ENCODE measurements at regions not wholly inside any gene's neighbourhood (a gene's known extent, or its start where the extent isn't known, plus 50 kb on each side); places are given as distances from the start of the nearest gene placed in this dataset.

GRCh38 chr2:22902180-22902550, 482.8 kb upstream of the KLHL29 start:
- TF ChIP-seq EZH2phosphoT487 (IDR thresholded peaks at IDR 0.05) (no peak), EZH2 (IDR thresholded peaks at IDR 0.05) (no peak), CTCF (IDR thresholded peaks at IDR 0.05) (no peak)
- no peaks in the 10 kb centered on the region for H3K36me3 Mint-ChIP-seq
- H3K27me3 ChIP-seq, result no peaks in the 10 kb centered on the region
- H3K4me1 ChIP-seq, result no peaks in the 10 kb centered on the region
- H3K27ac ChIP-seq, result no peak overlapping the region
- H3K79me2 ChIP-seq (ENCODE audit: low read depth), result no peaks in the 10 kb centered on the region
- no peak overlapping the region for H3K27ac Mint-ChIP-seq
- H4K20me1 ChIP-seq (ENCODE audit: low read depth), result no peaks in the 10 kb centered on the region
- H3F3A ChIP-seq (ENCODE audit: low read depth), result no peaks in the 10 kb centered on the region
- no peak overlapping the region for H3K4me2 ChIP-seq
- H3K36me3 ChIP-seq, result no peaks in the 10 kb centered on the region
- H3K9ac ChIP-seq, result no peak overlapping the region
- no peak overlapping the region for H3K4me3 ChIP-seq
- H3K4me3 Mint-ChIP-seq, result no peak overlapping the region
- H3K9me3 ChIP-seq (ENCODE audit: low read depth), result no peaks in the 10 kb centered on the region
- no peak for DNase-seq (ENCODE audit: low spot score)
- no peak overlapping the region for H2AFZ ChIP-seq (replicated peaks)
- H3K4me1 Mint-ChIP-seq, result peaks cover 5% of the 10 kb centered on the region
- no peaks in the 10 kb centered on the region for H3K9me3 Mint-ChIP-seq
- peaks cover 2% of the 10 kb centered on the region for H3K27me3 Mint-ChIP-seq (ENCODE audit: insufficient read depth, low read depth)

- peaks cover 2% of the 10 kb centered on the region for H3K27me3 Mint-ChIP-seq (ENCODE audit: insufficient read depth, low read depth)
- no peak overlapping the region for H3K4me2 ChIP-seq
- H3F3A ChIP-seq (ENCODE audit: low read depth), result no peaks in the 10 kb centered on the region
- no peak overlapping the region for H3K4me3 ChIP-seq
- no peaks in the 10 kb centered on the region for H3K9me3 Mint-ChIP-seq
- no peaks in the 10 kb centered on the region for H3K4me1 ChIP-seq
- H3K36me3 ChIP-seq, result no peaks in the 10 kb centered on the region
- H3K27me3 ChIP-seq, result no peaks in the 10 kb centered on the region
- no peak for DNase-seq (ENCODE audit: low spot score)
- H3K9ac ChIP-seq, result no peak overlapping the region
- no peak overlapping the region for H3K27ac ChIP-seq
- no peaks in the 10 kb centered on the region for H3K36me3 Mint-ChIP-seq
- H3K4me3 Mint-ChIP-seq, result no peak overlapping the region
- H3K79me2 ChIP-seq (ENCODE audit: low read depth), result no peaks in the 10 kb centered on the region
- no peaks in the 10 kb centered on the region for H4K20me1 ChIP-seq (ENCODE audit: low read depth)
- TF ChIP-seq EZH2 (IDR thresholded peaks at IDR 0.05), result no peak
- TF ChIP-seq EZH2phosphoT487 (IDR thresholded peaks at IDR 0.05), result no peak
- no peak for TF ChIP-seq CTCF (IDR thresholded peaks at IDR 0.05)
- no peak overlapping the region for H3K27ac Mint-ChIP-seq
- no peaks in the 10 kb centered on the region for H3K9me3 ChIP-seq (ENCODE audit: low read depth)
- peaks cover 5% of the 10 kb centered on the region for H3K4me1 Mint-ChIP-seq
- no peak overlapping the region for H2AFZ ChIP-seq (replicated peaks)
These were observed 482.3 kb upstream of the KLHL29 start for GRCh38 chr2:22902662-22903165.

- Mint-ChIP-seq H3K27me3 (ENCODE audit: insufficient read depth, low read depth) (peaks cover 2% of the 10 kb centered on the region), H3K27ac (no peak overlapping the region), H3K4me1 (peaks cover 5% of the 10 kb centered on the region), H3K4me3 (no peak overlapping the region), H3K9me3 (no peaks in the 10 kb centered on the region), H3K36me3 (no peaks in the 10 kb centered on the region)
- no peak overlapping the region for H3K9ac ChIP-seq
- H3K79me2 ChIP-seq (ENCODE audit: low read depth), result no peaks in the 10 kb centered on the region
- no peaks in the 10 kb centered on the region for H3K4me1 ChIP-seq
- H3K4me3 ChIP-seq, result no peak overlapping the region
- no peaks in the 10 kb centered on the region for H3K9me3 ChIP-seq (ENCODE audit: low read depth)
- H3K4me2 ChIP-seq, result no peak overlapping the region
- no peaks in the 10 kb centered on the region for H3F3A ChIP-seq (ENCODE audit: low read depth)
- no peak overlapping the region for H2AFZ ChIP-seq (replicated peaks)
- H3K36me3 ChIP-seq, result no peaks in the 10 kb centered on the region
- no peaks in the 10 kb centered on the region for H3K27me3 ChIP-seq
- no peak for DNase-seq (ENCODE audit: low spot score)
- no peaks in the 10 kb centered on the region for H4K20me1 ChIP-seq (ENCODE audit: low read depth)
- TF ChIP-seq CTCF (IDR thresholded peaks at IDR 0.05), result no peak
- TF ChIP-seq EZH2 (IDR thresholded peaks at IDR 0.05), result no peak
- no peak for TF ChIP-seq EZH2phosphoT487 (IDR thresholded peaks at IDR 0.05)
- H3K27ac ChIP-seq, result no peak overlapping the region
These were observed 481.4 kb upstream of the KLHL29 start for GRCh38 chr2:22903616-22904015.
